ENCODE measurements at regions not wholly inside any gene's neighbourhood (a gene's known extent, or its start where the extent isn't known, plus 50 kb on each side); places are given as distances from the start of the nearest gene placed in this dataset.
"Not testable (repeated sequence)": the region's sequence is repeated elsewhere in the genome, so short reads cannot be mapped to it uniquely, and the experiment has no call there.

DNA sequence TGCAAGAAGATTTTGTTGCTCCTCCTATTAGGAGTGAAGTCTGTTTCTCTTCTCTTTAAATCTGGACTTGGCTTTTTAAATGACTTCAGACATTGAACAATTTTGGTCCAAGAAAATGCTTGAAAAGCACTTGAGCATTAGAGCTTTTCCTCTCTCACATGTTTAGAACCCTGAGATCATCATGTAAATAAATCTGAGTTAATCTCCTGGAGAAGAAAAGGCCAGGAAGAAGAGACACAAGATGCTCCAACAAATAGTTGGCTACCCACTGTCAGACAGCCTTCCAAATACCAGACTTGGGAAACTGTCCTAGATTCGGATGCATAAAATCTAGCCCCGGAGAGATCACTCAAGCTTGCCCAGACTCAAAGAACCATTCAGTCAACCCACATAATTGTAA, 1353.1 kb upstream of the ADGRL4 start:
- DNase-seq: no peak

DNA sequence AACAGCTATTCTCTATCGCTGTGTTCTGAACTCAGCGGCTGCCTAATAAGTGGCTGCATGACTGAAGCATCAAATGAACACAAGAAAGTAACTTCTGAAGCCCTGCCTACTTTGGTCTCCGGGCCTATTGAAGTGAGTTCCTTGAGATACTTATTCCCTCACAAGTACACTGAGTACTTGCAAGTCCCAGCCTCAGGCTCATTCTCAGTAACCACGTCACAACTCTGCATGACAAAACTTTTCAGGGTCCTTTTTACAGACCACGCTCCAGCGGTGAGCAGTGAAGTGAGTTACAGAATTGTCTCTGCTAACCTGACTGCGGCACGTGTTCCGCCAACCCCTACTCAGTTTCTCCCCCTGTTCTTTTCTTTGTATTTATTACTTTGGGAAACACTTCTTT, 1342.7 kb upstream of the ADGRL4 start:
- DNase-seq: no peak

DNA sequence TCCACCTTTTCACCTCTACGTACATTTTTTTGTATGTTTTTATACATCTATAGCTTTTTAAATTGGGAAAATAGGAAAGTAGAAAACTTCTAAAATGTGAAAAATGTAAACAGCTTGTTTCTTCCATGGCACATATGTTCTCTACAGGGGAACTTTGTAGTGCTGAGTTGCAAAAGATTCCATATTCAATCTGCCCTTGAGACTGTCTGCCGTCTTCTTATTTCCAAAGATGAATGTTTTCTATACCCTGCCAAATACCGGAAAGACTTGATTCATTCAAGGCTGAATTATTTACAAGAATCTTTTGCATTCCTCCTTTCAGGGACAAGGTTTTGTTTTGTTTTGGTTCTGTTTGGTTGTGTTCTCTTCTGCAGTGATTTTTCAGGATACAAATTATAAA, 1334.5 kb upstream of the ADGRL4 start:
- DNase-seq: no peak

DNA sequence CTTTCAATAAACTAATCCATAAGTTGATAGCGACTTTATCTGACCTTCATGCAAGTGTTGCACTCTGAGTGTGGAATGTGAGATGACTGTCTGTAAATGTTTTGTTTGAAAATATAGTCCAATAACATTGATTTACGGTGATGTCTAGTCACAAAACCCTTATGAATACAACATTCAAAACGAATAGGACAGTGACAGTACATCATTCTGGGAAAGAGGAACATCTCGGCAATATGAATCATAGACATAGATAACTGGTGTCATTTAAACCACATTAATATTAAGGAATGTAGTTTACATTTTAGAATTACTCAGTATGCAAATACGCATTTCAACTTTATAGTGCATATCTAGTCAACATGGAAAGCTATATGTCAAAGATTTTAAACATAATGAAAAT, 1311.6 kb upstream of the ADGRL4 start:
- DNase-seq: no peak

DNA sequence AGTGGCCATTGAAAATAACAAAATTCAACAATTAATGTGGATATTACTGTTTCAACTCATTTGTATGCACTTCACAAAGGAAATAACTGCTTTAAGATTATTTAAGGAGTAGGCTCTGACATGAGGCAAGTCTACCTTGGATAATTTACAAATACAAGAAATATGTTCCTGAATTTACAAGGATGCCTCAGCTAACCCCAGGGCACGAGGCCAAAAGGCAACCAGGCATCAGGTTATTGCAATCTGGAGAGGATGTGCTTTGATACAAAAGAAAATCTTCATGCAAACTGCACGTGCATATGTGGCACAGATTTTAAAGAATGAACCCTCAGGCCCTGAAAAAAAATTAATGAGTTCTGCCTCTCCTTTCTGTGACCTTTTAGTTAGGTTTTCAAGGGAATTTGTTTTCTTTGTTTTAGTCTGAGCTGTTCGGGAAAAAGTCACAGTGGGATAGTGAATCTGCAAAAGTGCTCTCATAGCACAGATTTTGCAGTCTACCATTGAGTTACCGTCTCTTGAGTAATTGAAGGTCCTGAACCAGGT, 1304.2 kb upstream of the ADGRL4 start:
- no peak for DNase-seq

DNA sequence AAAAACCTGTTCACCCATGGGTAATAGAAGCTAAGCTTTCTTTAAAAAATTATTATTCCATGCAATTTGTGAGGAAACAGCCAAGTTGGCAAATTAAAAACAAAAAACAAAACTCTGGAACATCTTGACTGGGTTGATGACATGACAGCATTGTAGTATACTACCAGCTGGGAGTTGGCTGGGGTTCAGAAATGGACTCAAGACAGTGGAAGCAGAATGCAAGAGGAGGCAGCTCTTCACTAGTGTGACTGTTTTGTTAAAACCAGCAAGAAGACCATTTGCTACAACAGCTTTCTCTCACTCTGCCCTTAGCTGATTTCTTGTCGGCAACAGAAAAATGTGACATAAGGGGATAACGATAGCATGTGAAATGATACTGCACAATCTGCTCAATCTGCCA, 1298.9 kb upstream of the ADGRL4 start:
- no peak for DNase-seq

DNA sequence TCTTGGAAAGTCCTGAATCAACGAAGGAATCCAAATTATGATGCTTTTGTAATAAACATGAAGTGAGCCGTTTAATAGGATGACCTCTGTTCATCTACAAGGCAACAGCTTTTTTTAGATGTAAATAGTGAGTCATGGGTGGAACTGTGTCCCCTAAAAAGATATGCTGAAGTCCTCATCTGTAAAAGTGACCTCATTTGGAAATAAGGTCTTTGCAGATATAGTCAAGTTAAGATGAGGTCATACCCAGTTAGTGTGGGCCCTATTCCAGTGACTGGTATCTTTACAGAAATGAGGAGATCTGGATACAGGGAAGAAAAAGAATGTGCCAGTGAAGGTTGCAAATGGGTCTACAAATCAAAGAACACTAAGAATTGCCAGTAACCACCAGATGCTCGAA, 1287.3 kb upstream of the ADGRL4 start:
- DNase-seq: no peak

DNA sequence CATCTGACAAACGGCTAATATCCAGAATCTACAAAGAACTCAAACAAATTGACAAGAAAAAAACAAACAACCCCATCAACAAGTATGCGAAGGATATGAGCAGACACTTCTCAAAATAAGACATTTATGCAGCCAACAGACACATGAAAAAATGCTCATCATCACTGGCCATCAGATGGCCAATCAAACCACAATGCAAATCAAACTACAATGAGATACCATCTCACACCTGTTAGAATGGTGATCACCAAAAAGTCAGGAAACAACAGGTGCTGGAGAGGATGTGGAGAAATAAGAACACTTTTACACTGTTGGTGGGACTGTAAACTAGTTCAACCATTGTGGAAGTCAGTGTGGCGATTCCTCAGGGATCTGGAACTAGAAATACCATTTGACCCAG, 1282.2 kb upstream of the ADGRL4 start:
- DNase-seq: not testable (repeated sequence)

DNA sequence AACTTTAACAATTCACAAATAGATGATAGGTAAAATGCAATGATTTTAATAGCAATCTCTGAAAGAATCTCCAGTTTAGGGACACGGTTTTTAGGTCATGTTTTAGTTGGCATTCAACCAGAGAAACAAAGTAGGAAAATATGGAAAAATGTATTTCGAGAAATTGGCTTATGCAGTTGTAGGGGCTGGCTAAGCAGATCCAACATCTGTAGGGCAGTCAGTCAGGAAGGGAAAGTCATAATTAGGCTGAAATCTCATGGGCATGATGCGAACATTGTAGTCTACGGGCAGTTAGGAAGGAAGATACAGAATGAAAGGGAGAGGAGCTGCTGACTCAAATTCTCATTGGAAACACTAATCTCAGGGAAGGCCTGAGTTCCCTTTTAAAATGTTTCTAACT, 1276.0 kb upstream of the ADGRL4 start:
- no peak for DNase-seq

DNA sequence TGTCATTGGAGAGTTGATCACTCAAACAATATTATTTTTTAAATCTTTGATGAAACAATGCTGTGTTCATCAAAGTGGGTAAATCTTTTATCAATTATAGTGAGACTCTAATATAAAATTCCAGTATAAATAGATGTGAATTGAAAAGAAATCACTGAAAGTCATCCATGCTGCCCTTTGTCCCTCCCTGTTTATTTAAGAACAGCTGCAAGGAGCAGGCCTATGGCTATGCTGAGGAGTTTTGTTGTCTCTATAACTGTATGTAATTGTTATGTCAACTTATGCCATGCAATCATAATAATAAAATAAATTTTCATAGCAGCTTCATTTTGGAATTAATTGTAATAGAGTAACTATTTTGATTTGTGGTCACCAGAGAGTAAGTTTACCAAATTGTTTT, 1272.4 kb upstream of the ADGRL4 start:
- DNase-seq: no peak

DNA sequence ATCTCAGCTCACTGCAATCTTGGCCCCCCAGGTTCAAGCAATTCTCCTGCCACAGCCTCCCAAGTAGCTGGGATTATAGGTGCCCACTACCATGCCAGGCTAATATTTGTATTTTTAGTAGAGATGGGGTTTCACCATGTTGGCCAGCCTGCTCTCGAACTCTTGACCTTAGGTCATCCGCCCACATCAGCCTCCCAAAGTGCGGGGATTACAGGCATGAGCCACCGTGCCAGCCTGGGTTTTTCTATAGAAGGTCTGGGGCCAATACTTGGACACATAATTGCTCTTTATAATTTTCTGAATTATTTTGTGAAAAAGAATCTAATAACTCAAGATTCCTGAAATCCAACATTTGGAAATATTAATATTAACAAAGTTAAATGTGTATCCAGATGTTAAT, 1267.7 kb upstream of the ADGRL4 start:
- no peak for DNase-seq

DNA sequence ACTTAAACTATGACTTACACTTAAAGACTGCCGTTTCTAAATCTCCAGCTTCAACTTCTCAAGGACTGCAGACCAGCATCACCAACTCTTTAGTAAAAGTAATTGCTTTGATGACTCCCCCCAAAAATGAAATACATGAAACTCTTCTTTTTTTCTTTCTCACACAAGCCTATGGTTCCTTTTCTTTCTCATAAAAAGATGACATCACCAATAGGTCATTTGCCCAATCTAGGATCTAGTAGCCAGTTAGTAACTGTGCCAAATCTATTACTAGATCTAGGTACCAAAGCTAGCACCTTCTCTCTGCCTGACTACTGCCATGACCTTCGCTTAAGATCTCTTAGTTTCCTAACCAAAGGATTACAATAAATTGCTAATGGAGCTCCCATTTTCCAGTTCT, 1266.0 kb upstream of the ADGRL4 start:
- DNase-seq: no peak

DNA sequence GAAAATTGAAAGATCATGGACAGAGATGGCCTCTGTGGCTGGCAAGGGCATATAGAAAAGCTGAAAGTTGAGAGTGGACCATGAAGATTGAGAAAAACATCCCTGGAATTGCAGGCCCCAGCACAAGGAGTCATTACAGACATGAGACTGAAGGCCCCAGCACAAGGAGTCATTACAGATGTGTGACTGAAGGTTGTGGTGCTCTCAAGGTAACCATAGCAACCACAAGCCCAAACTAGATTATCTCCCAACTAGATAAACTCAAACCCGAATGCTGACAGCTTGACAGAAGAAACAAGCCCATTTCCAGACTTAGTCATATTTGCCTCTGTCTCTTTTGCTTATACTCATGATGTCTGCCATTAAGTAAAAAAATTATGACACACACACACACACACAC, 1252.1 kb upstream of the ADGRL4 start:
- no peak for DNase-seq

DNA sequence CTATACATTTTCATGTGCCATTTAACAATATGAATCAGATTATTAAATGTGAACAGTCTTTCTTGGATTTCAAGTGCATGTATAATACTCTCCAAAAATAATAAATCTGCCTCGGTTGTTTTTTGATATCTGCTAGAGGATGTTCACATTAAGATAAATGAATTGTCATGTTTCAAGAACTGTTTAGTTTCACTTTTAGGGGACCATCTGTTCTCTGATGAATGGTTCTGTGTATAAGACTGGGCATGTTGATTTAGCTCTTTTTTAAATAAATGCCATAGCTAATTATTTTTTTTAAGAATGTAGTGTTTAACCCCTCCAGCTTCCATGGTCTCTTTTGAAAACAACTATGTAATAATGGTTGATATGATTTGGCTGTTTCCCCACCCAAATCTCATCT, 1245.1 kb upstream of the ADGRL4 start:
- no peak for DNase-seq

DNA sequence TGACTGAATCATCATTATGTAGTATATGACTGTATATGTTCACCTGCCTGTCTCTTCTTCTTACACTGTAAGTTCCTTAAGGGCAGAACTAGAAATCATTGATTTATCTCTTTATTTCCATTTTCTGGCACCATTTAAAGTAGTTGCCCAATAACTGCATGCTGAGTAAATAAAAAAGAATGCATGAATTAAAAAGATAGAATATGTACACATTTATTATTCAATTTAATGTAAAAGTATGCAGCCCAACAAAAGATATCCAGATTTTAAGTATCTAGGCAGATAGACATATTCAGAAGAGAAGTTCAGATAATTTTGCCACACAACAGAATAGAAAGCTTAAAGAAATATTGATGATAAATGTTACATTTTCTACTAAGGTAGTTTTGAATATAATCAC, 1244.6 kb upstream of the ADGRL4 start:
- DNase-seq: no peak

DNA sequence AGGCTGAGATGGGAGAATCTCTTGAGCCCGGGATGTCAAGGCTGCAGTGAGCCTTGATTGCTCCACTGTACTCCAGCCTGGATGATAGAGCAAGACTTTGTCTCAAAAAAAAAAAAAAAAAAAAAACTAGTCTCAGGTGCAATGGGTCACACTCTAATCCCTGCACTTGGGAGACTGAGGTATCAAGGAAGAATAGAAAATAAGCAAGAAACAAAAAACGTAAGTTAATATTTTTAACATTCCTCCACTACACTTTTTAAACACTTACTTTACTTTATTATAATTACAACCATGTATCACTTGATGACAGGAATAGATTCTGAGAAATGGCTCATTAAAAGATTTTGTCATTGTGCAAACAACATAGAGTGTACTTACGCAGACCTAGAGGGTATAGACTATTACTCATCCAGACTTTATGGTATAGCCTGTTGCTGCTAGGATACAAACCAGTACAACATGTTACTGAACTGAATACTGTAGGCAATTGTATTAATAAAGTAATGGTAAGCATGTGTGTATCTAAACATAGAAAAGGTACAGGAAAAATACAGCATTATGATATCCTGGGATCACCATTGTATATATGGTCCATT, 1244.1 kb upstream of the ADGRL4 start:
- DNase-seq: no peak

DNA sequence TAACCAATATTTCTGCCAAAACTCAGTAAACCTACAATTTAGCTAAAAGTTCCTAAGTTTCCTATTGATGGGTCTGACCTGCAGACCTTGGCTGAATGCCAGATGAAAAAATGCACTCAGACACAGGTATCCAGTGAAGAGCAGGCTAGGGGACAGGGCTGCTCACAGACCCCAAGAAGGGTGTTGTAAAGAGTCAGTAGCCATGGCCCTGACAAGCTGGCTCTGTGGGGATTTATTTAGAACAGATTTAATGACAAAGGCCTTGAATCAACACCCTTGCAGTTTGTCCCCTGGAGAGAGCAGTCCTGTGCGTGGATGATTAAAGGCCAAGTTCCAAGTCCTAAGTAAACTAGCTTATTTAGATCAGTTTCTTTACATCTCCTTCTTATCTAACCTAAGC, 1243.2 kb upstream of the ADGRL4 start:
- no peak for DNase-seq

DNA sequence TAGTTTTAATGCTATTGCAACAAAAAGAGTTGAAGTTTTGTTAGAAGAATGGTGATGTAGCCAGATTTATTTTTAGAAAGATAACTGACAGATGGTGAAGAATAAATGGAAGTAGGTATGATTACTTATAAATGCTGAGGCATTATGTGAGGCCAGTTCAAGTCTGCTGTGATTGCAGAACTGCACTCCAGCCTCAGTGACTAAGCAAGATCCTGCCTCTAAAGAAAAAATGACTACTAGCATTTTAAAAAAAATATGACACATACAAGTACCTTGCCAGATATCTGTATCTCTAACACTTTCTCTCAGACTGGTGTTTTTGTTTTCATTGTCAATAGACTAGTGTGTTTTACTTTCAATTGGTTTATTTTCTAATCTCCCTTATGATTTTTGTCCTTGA, 1242.4 kb upstream of the ADGRL4 start:
- no peak for DNase-seq

DNA sequence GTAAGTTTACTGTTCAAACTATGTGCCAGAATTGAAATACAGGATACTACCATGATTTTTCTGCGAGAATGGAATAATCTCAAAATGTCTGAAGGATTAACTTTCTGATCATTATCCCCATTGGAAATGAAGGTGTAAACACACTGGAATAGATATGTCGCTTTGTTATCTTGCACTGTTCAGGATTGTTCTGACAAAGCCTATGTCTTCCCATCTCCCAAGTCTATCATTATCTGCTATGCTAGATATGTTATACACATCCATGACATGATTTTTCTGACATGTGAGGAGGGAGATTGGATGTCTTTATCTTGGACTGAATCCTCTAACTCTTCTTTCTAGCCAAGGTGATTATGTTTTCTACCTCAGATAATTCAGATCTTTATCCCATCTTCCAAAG, 1239.3 kb upstream of the ADGRL4 start:
- DNase-seq: no peak

DNA sequence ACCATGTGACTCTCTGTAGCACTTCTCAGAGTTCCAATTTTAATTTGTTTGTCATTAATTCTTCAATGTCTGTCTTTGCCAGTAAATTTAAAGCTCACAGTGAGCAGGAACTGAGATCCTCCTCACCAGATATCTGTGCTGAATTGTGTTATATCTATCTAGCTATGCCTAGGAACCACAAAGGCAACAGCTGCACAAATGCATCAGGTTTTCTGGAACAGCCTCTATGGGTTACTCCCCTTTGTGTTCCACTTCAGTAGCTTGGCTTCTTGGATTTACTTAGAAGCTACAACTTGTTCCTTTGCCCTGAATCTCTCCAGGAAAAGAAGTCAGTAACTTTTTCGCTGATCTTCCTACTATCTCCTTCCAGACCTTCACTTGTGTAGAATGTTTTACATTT, 1237.8 kb upstream of the ADGRL4 start:
- no peak for DNase-seq

DNA sequence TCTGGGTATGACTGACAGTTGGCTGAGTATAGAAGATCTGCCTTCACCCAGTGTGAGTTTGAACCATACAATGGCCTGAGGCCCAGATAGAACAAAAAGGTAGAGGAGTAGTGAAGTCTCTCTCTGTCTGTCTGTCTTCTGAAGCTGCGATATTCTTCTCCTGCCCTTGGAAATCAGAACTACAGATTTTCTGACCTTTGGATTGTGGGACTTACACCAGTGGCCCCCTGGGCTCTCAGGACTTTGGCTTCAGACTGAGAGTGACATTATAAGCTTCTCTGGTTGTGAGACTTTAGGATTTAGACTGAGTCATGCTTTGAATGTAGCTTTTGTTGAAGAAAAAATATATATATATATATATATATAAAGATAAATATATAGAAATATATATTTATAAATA, 1235.0 kb upstream of the ADGRL4 start:
- DNase-seq: no peak

DNA sequence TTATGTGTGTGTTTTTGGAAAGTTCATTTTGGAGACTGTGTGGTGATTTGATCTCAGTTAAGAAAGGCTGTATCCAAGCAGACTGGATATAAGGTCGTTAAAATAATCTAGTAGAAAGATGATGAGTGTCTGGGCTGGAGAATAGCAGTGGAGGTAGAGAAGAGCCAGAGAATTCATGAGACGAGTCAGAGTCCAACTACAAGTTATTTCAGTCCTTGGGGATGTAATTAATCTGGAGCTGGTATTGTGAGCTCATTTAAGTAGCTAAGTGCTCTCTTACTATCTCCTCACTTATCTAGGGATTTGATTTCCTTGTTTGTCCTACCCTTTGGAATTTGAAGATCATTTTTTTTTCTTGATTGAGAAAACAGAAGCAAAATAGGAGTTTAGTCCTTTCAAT, 1219.0 kb upstream of the ADGRL4 start:
- DNase-seq: no peak

DNA sequence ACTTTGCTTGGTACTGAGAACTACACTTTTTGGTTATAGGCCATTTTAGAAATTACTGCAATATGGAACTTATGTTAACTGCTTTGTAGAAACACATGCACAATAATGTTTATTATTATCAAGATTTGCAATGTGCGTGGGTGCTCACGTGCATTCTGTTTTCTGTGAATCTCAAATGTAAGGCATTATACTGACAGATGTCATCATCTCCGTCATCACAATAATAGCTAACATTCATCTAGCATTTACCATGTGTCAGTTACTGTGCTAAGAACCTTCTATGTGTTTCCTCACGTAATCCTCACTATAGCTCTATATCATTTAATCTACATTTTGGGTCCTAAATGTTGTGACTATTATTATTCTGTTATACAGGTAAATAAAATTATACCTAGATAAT, 1214.8 kb upstream of the ADGRL4 start:
- no peak for DNase-seq

DNA sequence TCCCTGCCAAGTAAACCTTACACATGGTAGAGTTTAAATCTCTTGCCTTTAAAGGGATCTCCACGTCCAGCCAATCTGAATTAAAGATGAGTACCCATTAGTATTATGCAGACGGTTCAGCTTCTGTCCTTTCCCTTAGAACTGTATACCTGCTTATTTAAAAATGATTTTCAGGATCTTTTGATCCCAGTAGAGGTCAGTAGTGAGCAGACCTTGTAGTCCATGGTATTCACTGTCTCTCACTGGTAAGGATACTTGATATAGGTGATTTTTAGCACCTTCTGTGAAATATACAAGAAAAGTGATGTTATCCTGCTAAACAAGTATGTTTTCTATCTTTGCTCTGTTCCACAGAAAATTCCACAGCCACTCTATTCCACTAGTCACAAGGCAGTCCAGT, 1211.6 kb upstream of the ADGRL4 start:
- peak; percentile 9 for DNase-seq

DNA sequence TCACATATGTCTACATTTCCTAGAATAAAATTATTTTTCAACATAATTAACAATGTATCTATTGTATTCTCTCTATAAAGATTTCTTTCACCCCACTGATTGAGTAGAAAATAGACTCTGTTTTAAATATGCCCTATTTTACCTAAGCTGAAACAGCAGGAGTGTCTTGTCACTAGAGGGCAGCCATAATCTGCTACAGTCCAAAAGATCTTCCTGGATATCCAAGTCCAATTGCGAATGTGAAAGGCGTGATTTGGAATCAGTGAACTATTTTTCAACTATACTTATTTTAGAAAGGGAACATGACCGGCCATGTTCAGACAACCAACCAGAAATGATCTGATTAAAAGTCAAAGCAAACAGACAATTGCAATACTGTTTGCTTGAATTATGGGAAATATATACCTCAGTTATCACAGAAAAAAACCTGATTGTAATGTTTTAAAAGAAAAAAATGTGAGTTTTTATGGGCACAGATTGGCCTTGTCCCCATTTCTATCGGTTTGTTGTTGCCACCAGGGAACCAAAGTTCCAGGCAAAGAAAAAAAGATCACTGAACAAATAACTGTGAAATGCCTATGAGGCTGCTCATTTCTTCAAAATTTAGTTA, 1211.0 kb upstream of the ADGRL4 start:
- no peak for DNase-seq

Measured in NCI-H345 (cell line).